Heart left ventricle (tissue), 16 donors: ENCODE measurements at regions not wholly inside any gene's neighbourhood (a gene's known extent, or its start where the extent isn't known, plus 50 kb on each side); places are given as distances from the start of the nearest gene placed in this dataset.

Experiments used
- ATAC-seq, 4 donors: fragments of 200-7000 bp; cut with Tn5 transposase; one replicate each; pipeline ENCODE4 v1.9.1; 2020 to 2022; ENCODE audit warnings: moderate library complexity in 4 of 4, mild to moderate bottlenecking in 3 of 4, moderate number of reproducible peaks in 1 of 4
- DNase-seq, 5 donors: peaks; one replicate each; pipeline ENCODE4 v3.0.0-alpha.2; 2020
- H3K27ac ChIP-seq, 12 donors: fragments of 200-600 bp; sonication (generic) in 4 of 12; one replicate each; pipeline versions ENCODE4 v1.5.0 to v1.8.0; 2016 to 2022; ENCODE audit warnings: mild to moderate bottlenecking in 2 of 12
- H3K27me3 ChIP-seq, 9 donors: fragments of 200-600 bp; sonication (generic) in 2 of 9; one replicate each; pipeline versions ENCODE4 v1.5.1 to v1.8.0; 2016 to 2022; ENCODE audit warnings: mild to moderate bottlenecking in 3 of 9
- H3K36me3 ChIP-seq, 9 donors: fragments of 200-600 bp; sonication (generic) in 2 of 9; one replicate each; pipeline versions ENCODE4 v1.5.0 to v1.8.0; 2018 to 2022; ENCODE audit warnings: mild to moderate bottlenecking in 2 of 9
- H3K4me1 ChIP-seq, 12 donors: fragments of 200-600 bp; sonication (generic) in 4 of 12; one replicate each; pipeline versions ENCODE4 v1.5.0 to v1.8.0; 2016 to 2022; ENCODE audit warnings: mild to moderate bottlenecking in 3 of 12
- H3K4me3 ChIP-seq, 12 donors: fragments of 200-600 bp; sonication (generic) in 4 of 12; one replicate each; pipeline versions ENCODE4 v1.5.0 to v1.8.0; 2017 to 2022; ENCODE audit warnings: mild to moderate bottlenecking in 9 of 12, moderate library complexity in 4 of 12
- H3K9me3 ChIP-seq, 12 donors: fragments of 200-600 bp; sonication (generic) in 4 of 12; one replicate each; pipeline versions ENCODE4 v1.5.0 to v1.8.0; 2016 to 2022; ENCODE audit warnings: mild to moderate bottlenecking in 1 of 12
- POLR2A ChIP-seq, 2 donors: fragments of 450-650 bp; IDR thresholded peaks; one replicate each; pipeline ENCODE4 v1.6.1; 2017; ENCODE audit warnings: antibody characterized with exemption in 2 of 2, mild to moderate bottlenecking in 2 of 2, moderate library complexity in 2 of 2
- WGBS, 4 donors: extraction: QIAGEN DNeasy Blood & Tissue Kit in 2 of 4; methylation state at CpG; one replicate each; pipeline versions ENCODE4 v1.1.5 to v1.1.7; 2013 to 2018; 5-methylcytosine and 5-hydroxymethylcytosine counted together
- intact Hi-C, 10 donors: fragments of 100-400 bp; cut with DNase I; formaldehyde crosslinking; loops; one replicate each; pipeline versions ENCODE4 v1.11.1 to v1.14.2; 2022
- TF ChIP-seq, protein P1 (sequence below), 12 donors: fragments of 200-600 bp; sonication (generic) in 4 of 12; IDR thresholded peaks; one replicate each; pipeline versions ENCODE4 v1.5.0 to v1.8.0; 2018 to 2022; ENCODE audit warnings: antibody characterized with exemption in 12 of 12, mild to moderate bottlenecking in 5 of 12
- donor health status: ischemic (EF 13 %, LVEDD 7.1; RV severe dilation, severe dysfunction).
- donor health status: healthy with polysubstance abuse.
- donor health status: DM: no; HTN: yes; CAD: no.
- donor health status: DM: no; HTN: no; CAD: no.
- donor health status: ischemic (EF 25% LVEDD 6.9; RV normal size, moderate dysfunction).
- donor health status: ischemic (EF 25% LVEDD 5.7; RV mildly dilated, moderate dysfunction).
- donor health status: healthy.
- donor health status: DM: yes; HTN: yes; CAD: no.
- donor health status: ischemic (EF 35%, LVEDD 5.7; RV mildly dilated, moderate dysfunction).
- donor health status: nonischemic (EF 11% LVEDD 7.7; RV severe dilation, severe dysfunction).
- donor health status: DM: yes; HTN: yes; CAD: no.
- donor health status: PGD.
- donor health status: ischemic (EF 29% LVEDD 5.4; RV normal size, mild dysfunction).
- donor health status: nonischemic (EF 23%, LVEDD 6.1; RV moderate dilation, normal function).

DNA sequence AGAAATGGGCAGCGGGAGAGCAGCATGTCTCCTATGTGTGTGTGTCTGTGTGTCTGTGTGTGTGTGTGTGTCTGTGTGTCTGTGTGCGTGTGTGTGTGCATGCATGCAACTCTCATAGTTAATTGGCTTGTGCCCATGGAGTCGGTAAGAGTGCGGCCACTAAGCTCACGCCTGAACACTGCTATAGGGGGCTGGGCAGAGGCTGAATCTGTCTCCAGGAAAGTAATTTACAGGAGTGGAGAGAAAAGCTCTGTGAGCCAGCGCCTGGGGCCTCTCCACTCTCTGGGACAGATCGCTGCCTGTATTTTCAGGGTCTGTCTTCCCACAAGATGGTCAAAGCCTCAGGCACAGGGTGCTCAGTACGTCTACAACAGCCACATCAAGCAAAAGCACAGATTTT is 553.4 kb downstream of the TNS1 start:
- intact Hi-C loops: no loop called here
- whole genome bisulfite sequencing, 4 donors: 90 to 95% (median 93%) methylated on average over 8 of the region's 8 CpGs
- H3K36me3 ChIP-seq: no peaks in the 10 kb centered on the region
- TF ChIP-seq, protein P1, sequence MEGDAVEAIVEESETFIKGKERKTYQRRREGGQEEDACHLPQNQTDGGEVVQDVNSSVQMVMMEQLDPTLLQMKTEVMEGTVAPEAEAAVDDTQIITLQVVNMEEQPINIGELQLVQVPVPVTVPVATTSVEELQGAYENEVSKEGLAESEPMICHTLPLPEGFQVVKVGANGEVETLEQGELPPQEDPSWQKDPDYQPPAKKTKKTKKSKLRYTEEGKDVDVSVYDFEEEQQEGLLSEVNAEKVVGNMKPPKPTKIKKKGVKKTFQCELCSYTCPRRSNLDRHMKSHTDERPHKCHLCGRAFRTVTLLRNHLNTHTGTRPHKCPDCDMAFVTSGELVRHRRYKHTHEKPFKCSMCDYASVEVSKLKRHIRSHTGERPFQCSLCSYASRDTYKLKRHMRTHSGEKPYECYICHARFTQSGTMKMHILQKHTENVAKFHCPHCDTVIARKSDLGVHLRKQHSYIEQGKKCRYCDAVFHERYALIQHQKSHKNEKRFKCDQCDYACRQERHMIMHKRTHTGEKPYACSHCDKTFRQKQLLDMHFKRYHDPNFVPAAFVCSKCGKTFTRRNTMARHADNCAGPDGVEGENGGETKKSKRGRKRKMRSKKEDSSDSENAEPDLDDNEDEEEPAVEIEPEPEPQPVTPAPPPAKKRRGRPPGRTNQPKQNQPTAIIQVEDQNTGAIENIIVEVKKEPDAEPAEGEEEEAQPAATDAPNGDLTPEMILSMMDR (IDR thresholded peaks at IDR 0.05): no peak
- TF ChIP-seq POLR2A (IDR thresholded peaks at IDR 0.05): no peak
- DNase-seq: no peak
- no peaks in the 10 kb centered on the region for H3K27me3 ChIP-seq
- H3K27ac ChIP-seq: no peak overlapping the region
- no peaks in the 10 kb centered on the region for H3K4me1 ChIP-seq
- no peaks in the 10 kb centered on the region for H3K9me3 ChIP-seq
- ATAC-seq: no peak
- no peak overlapping the region for H3K4me3 ChIP-seq

DNA sequence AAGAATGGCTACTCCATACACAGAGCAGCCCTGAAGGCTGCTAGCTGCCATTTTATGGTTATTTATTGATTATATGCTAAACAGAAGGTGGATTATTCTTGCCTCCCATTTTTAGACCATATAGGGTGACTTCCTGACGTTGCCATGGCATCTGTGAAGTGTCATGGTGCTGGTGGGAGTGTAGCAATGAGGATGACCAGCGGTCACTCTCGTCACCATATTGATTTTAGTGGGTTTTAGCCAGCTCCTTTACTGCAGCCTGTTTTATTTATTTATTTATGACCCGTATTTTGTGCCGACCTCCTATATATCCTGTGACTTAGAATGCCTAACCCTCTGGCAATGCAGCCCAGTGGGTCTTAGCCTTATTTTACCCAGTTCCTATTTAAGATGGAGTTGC is 553.9 kb downstream of the TNS1 start:
- Histone ChIP-seq H3K27me3 (no peaks in the 10 kb centered on the region), H3K27ac (no peak overlapping the region), H3K9me3 (no peaks in the 10 kb centered on the region), H3K4me1 (no peaks in the 10 kb centered on the region), H3K36me3 (no peaks in the 10 kb centered on the region), H3K4me3 (no peak overlapping the region)
- ATAC-seq (no peak), DNase-seq (no peak)
- 95 to 97% (median 96%) methylated on average over 5 of the region's 5 CpGs for WGBS, 4 donors
- TF ChIP-seq, protein P1 (IDR thresholded peaks at IDR 0.05): no peak
- no peak for TF ChIP-seq POLR2A (IDR thresholded peaks at IDR 0.05)
- intact Hi-C loops: no loop called here

DNA sequence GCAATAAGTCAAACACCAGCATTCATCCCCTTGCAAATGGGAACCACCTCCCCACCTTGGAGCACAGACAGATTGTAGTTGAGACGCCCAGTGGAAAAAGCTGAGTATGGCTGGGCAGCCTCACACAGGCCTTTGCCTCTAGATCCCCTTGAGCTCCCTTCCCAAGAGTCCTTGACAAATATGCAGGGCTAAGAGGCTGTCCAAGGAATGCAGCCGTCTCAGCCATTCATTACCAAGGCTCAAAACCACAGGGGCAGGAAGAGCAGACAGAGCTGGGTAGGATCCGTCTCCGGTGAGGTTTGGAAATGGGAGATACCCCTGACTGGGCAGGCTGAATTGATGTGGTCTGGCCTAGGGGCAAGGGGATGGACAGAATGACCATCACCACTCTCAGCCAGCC is 557.1 kb downstream of the TNS1 start:
- H3K4me3 ChIP-seq: no peak overlapping the region
- no peaks in the 10 kb centered on the region for H3K27me3 ChIP-seq
- H3K27ac ChIP-seq: no peak overlapping the region
- intact Hi-C loops: no loop called here
- no peaks in the 10 kb centered on the region for H3K36me3 ChIP-seq
- TF ChIP-seq, protein P1 (IDR thresholded peaks at IDR 0.05): peak in 1 of 12 donors; percentile 16
- TF ChIP-seq POLR2A (IDR thresholded peaks at IDR 0.05): no peak
- no peak for DNase-seq
- peaks cover 0 to 4% (median 0%) of the 10 kb centered on the region in 12 donors for H3K9me3 ChIP-seq
- no peak for ATAC-seq
- H3K4me1 ChIP-seq: no peaks in the 10 kb centered on the region
- 73 to 82% (median 78%) methylated on average over 4 of the region's 4 CpGs for WGBS, 4 donors

DNA sequence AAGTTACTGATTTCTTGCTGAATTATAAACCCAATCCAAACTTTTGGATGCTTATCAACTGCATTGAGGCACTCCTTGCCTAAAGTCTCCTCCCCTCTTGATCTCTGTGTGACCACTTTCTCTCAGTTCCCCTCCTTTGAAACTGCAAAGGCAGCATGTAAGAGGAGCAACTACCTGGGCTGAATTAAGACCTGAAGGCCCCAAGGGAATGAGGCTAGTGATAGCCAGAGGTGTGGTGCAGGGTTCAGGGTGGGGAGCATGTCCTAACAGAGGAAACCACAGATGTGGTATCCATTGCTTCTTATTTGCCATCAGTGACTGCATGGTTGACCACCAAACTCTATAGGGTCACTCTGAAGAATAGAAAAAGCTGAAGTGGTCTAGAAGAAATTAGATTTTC is 557.9 kb downstream of the TNS1 start:
- Histone ChIP-seq H3K9me3 (peaks cover 0 to 4% (median 0%) of the 10 kb centered on the region in 12 donors), H3K4me1 (peaks cover 0 to 3% (median 0%) of the 10 kb centered on the region in 12 donors), H3K36me3 (no peaks in the 10 kb centered on the region), H3K27me3 (no peaks in the 10 kb centered on the region), H3K4me3 (no peak overlapping the region), H3K27ac (no peak overlapping the region)
- ATAC-seq (no peak), DNase-seq (no peak)
- TF ChIP-seq POLR2A (IDR thresholded peaks at IDR 0.05): no peak
- intact Hi-C loops: no loop called here

DNA sequence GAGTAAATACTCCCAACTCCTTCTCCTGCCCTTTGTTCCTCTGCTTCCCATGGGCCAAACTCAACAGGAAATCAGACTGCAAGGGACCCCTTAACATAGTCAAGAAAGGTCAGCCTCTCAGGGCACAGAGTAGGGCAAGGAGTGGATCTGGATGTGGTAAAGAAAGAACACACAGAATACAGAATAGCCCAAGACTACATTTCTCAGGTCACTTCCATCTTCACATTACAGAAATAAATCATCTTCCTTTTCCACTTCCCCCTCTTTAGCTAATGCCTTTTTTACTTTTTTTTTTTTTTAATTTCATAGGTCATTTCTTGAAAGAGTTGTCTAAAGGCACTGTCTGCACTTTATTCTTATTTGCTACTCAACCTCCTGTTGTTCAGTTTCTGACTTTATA is 558.3 kb downstream of the TNS1 start:
- ATAC-seq: no peak
- no peak for TF ChIP-seq POLR2A (IDR thresholded peaks at IDR 0.05)
- intact Hi-C loops: no loop called here

More for the DNA sequence above, 558.3 kb downstream of the TNS1 start:
- H3K27me3 ChIP-seq: no peaks in the 10 kb centered on the region
- no peak overlapping the region for H3K27ac ChIP-seq
- peaks cover 0 to 4% (median 0%) of the 10 kb centered on the region in 12 donors for H3K9me3 ChIP-seq
- no peak for DNase-seq
- peaks cover 0 to 5% (median 0%) of the 10 kb centered on the region in 12 donors for H3K4me1 ChIP-seq
- H3K4me3 ChIP-seq: no peak overlapping the region
- no peaks in the 10 kb centered on the region for H3K36me3 ChIP-seq
